ENCODE measurements at regions not wholly inside any gene's neighbourhood (a gene's known extent, or its start where the extent isn't known, plus 50 kb on each side); places are given as distances from the start of the nearest gene placed in this dataset.
"Not testable (repeated sequence)": the region's sequence is repeated elsewhere in the genome, so short reads cannot be mapped to it uniquely, and the experiment has no call there.

DNA sequence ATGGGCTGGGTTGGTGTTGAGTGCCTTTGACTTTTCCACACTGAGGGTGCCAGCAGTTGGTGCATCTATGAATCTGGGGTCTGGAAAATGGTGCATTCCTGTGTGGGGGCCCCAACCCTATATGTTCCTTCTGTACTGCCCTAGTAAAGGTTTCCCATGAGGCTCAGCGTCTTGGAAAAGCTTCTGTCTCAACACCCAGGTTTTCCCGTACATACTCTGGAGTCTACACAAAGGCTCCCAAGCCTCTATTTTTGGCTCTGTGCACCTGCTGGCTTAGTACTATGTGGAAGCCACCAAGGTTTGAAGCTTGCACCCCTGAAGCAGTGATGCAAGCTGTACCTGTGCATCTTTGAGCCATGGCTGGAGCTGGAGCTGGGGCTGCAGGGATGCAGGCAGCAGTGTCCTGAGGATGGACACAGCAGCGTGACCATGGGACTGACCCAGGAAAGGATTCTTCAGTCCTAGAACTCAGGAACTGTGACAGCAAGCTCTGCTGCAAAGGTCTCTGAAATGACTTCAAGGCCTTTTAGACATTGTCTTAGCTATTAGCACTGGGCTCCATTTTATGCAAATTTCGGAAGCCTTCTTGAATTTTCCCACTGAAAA, 282.7 kb downstream of the POTED start:
- not testable (repeated sequence) for DNase-seq (ENCODE audit: insufficient read length, low spot score); FAIRE-seq

DNA sequence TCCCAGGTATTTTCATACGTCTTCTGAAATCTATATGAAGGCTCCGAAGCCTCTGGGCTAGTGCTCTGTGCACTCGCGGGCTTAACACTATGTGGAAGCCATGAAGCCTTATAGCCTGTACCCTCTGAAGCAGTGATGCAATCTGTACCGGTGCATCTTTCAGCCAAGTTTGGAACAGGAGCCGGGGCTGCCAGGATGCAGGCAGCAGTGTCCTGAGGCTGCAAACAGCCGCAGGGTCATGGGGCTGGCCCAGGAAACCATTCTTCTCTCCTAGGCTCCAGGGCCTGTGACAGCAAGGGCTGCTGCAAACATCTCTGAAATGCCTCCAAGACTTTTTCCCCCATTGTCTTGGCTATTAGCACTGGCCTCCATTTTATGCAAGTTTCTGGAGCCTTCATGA, 279.6 kb downstream of the POTED start:
- DNase-seq (ENCODE audit: insufficient read length, low spot score); FAIRE-seq: not testable (repeated sequence)

DNA sequence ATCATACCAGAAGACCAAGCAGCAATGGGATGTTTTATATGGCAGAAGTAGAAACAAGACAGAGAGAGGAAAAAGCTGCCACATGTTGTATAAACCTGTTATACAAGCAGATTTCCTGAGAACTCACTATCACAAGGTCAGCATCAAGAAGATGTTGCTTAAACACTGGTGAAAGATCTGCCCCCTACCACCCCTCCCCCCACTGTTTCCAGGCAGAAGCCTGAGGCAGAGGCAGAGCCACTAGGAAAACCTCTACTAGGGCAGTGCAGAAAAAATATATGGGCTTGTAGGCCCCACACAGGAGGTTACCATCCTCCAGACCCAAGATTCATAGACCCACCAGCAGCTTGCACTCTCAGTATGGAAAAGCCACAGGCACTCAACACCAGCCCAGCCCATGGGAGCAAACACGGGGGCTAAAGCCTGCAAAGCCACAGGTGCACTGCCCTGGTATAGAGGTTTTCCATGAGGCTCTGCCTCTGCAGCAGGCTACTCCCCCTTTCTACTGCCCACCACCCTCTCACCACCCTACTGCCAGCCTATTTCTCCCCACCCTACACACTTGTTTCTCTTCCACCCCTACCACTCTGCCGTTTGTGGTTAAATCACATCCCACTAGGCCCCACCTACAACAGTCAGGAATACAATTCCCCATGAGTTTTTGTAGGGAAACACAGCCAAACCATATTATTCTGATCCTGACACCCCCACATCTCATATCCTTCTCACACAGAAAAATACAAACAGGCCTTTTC, 274.2 kb downstream of the POTED start:
- DNase-seq (ENCODE audit: insufficient read length, low spot score); FAIRE-seq: not testable (repeated sequence)

DNA sequence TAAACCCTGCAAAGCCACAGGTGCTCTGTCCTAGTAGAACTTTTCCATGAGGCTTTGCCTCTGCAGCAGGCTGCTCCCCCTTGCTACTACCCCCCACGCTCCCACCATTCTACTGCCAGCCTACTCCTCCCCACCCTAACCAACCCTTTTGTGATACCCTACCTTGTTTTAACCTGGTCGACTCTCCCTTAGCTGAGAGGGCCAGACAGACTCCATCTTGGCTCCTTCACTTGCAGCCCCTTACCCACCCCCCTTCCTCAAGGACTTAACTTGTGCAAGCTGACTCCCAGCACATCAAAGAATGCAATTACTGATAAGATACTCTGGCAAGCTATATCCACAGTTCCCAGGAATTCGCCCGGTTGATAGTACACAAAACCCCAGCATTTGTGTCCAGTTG, 267.9 kb downstream of the POTED start:
- FAIRE-seq; DNase-seq (ENCODE audit: insufficient read length, low spot score): not testable (repeated sequence)

DNA sequence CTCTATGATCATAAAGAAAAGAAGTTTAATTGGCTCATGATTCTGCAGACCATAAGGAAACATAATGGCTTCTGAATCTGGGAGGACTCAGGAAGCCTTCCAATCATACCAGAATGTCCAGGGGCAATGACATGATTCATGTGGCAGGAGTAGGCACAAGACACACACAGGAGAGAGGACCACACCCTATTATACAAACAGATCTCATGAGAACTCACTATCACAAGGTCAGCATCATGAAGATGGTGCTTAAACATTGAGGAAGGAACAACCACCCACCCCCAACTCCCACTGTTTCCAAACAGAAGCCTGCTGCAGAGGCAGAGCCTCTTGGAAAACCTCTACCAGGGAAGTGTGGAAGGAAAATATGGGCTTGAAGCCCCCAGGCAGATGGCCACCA, 267.4 kb downstream of the POTED start:
- not testable (repeated sequence) for FAIRE-seq

DNA sequence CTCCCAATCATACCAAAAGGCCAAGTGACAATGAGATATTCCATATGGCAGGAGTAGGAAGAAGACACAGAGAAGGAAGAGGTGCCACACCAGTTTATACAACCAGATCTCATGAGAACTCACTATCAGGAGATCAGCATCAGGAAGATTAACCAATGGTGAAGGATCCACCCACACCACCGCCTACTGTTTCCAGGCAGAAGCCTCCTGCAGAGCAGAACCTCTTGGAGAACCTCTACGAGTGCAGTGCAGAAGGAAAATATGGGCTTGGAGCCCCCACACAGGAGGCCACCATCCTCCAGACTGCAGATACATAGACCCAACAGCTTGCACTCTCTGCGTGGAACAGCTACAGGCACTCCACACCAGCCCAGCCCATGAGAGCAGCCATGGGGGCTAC, 264.4 kb downstream of the POTED start:
- FAIRE-seq; DNase-seq (ENCODE audit: insufficient read length, low spot score): not testable (repeated sequence)

More for the DNA sequence above, 267.4 kb downstream of the POTED start:
- not testable (repeated sequence) for DNase-seq (ENCODE audit: insufficient read length, low spot score)

DNA sequence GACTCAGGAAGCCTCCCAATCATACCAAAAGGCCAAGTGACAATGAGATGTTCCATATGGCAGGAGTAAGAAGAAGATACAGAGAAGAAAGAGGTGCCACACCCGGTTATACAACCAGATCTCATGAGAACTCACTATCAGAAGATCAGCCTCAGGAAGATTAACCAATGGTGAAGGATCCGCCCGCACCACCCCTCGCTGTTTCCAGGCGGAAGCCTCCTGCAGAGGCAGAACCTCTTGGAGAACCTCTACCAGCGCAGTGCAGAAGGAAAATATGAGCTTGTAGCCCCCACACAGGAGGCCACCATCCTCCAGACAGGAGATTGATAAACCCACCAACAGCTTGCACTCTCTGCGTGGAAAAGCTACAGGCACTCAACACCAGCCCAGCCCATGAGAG, 245.1 kb downstream of the POTED start:
- no peak for TF ChIP-seq POLR2AphosphoS5 (IDR thresholded peaks at IDR 0.05; ENCODE audit: low read depth, low read length)
- no peak for TF ChIP-seq PAX5 (IDR thresholded peaks at IDR 0.05; ENCODE audit: insufficient read depth, low read length, severe bottlenecking)
- TF ChIP-seq POU2F2 (IDR thresholded peaks at IDR 0.05; ENCODE audit: low read depth, low read length), result no peak
- TF ChIP-seq TAF1 (IDR thresholded peaks at IDR 0.05; ENCODE audit: low read depth, low read length), result no peak
- no peak for TF ChIP-seq SPI1 (IDR thresholded peaks at IDR 0.05; ENCODE audit: low read depth, low read length)
- no peak for TF ChIP-seq POLR2A (IDR thresholded peaks at IDR 0.05; ENCODE audit: low read depth, low read length)
- FAIRE-seq (no peak), DNase-seq (ENCODE audit: insufficient read length, low spot score) (no peak)

DNA sequence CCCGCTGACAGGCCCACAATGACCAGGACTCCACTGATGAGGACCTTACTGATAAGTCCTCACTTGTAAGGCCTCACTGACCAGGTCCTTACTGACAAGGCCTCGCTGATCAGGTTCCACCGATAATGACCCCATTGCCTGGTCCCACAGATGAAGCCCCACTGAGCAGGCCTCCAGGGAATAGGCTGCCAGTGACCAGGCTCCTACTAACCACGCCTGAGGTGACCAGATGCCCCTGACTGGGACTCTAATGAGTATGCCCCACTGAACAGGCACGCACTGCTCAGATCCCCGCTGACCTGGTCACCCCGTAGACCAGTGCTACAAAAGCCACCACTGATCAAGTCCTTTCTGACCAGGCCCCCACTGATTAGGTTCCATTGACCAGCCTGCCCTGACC, 241.2 kb downstream of the POTED start:
- DNase-seq (ENCODE audit: insufficient read length, low spot score); FAIRE-seq: not testable (repeated sequence)

DNA sequence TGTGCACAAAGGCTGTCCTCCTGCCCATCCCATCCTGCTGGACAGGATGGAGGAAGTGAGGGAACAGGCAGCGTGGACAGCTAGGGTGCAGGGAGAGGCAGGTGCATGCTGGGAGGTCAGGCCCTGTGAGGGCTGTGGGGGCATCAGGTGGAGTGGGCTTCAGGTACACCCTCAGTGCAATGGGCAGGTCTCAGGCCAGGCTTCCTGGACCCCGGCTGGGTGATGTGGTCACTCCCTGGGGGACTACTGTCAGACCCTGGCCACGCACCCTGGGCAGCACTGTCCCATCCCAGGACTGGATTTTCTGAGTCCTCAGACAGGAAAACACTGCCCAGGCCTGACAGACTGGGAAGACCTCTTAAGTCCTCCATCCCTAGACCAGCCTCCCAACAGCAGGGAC, 239.9 kb downstream of the POTED start:
- not testable (repeated sequence) for FAIRE-seq; DNase-seq (ENCODE audit: insufficient read length, low spot score)

DNA sequence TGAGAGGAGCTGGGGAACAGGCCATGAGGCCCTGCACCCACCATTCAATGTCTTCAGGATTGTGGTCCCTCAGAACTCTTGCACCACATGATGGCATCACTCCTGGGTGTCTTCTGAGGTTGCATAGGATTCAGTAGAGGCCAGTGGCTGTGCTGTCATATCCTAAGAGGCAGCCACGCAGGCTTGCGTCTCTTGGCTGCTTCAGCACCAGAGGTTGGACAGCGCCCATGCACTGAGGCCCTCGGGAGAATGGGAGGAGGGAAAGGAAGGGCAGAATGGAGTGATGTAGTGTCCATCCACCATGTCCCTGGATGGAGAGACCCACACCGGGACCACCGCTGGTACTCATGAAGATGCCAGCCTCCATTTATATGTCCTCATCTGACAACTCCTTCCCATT, 237.1 kb downstream of the POTED start:
- not testable (repeated sequence) for FAIRE-seq; DNase-seq (ENCODE audit: insufficient read length, low spot score)

DNA sequence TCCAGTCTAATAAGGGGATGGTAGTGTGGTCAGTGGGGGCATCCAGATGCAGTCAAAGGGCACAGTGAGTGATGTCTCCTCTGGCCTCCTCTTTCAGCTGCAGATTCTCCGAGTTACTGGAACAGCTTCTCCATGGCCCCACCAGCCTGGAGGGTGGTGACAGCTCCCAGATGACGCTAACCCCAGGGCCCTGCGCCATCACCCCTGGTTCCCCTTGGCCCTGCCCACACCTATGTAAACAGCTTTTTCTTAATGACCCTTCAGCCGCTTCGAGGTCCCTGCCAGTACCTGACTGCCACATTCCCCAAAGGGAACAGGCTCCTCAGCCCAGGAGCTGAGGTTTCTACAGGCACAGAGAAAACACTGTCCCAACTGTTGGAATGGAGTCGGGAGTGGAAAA, 235.0 kb downstream of the POTED start:
- DNase-seq (ENCODE audit: insufficient read length, low spot score); FAIRE-seq: not testable (repeated sequence)

DNA sequence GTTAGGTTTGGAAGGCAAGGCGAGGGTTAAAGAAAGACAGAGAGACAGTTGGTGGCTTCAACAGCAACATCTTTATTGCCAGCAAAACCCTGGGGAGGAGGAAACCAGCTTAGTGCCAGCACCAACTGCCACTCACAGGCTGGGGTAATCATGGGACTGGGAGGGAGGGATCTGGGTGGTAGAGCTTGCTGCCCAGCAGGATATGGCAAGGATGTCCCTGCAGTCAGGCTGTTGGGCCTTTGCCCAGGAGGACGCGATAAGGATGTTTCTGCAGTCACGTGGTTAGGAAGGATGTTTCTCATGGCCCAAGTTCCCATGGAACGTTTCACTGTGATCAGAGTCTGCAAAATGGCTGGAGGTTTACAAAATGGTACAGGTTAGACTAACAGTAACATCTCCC, 233.5 kb downstream of the POTED start:
- not testable (repeated sequence) for FAIRE-seq

DNA sequence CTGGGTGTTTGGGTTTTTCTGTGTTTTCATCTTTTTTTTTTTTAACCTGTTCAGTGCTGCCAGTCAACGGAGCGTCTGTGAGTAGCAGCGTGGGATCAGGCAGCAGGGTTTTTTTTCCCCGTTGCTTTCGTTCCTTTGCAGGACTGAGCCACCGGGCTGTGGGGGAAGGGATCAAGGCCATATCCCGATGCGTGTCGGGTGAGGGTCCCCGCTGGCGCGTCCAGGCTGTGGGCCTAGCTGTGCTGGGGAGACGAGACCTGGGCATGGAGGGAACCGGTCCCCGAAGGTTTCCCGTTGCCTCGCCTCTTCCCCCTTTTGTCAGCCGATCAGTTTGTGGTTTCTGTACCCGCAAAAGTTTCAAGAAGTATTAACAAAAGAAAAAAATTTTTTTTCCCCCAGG, 218.1 kb downstream of the POTED start:
- not testable (repeated sequence) for DNase-seq (ENCODE audit: insufficient read length, low spot score); FAIRE-seq

More for the DNA sequence above, 233.5 kb downstream of the POTED start:
- DNase-seq (ENCODE audit: insufficient read length, low spot score), result not testable (repeated sequence)

DNA sequence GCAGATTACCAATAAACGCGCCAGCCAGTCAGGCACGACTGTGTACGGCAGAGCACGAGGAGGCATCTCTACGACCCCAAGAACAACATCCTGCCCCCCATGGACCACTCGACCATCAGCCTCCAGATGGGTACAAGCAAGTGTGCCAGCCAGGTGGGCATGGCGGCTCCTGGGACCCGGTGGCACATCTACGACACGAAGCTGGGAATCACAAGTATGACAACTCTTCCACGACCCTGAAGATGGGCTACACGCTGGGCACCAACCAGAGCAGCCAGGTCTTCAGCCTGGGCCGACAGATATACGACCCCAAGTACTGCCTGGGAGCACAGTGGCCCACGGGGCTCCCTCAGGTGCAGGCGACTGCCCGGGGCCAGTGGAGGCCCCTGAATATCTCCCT, 217.6 kb downstream of the POTED start:
- no peak for DNase-seq (ENCODE audit: insufficient read length, low spot score)
- no peak for TF ChIP-seq POLR2AphosphoS5 (IDR thresholded peaks at IDR 0.05; ENCODE audit: low read depth, low read length)
- TF ChIP-seq PAX5 (IDR thresholded peaks at IDR 0.05; ENCODE audit: insufficient read depth, low read length, severe bottlenecking), result no peak
- TF ChIP-seq SPI1 (IDR thresholded peaks at IDR 0.05; ENCODE audit: low read depth, low read length), result no peak
- TF ChIP-seq POLR2A (IDR thresholded peaks at IDR 0.05; ENCODE audit: low read depth, low read length), result no peak
- no peak for TF ChIP-seq POU2F2 (IDR thresholded peaks at IDR 0.05; ENCODE audit: low read depth, low read length)
- TF ChIP-seq TAF1 (IDR thresholded peaks at IDR 0.05; ENCODE audit: low read depth, low read length), result no peak
- FAIRE-seq, result no peak

DNA sequence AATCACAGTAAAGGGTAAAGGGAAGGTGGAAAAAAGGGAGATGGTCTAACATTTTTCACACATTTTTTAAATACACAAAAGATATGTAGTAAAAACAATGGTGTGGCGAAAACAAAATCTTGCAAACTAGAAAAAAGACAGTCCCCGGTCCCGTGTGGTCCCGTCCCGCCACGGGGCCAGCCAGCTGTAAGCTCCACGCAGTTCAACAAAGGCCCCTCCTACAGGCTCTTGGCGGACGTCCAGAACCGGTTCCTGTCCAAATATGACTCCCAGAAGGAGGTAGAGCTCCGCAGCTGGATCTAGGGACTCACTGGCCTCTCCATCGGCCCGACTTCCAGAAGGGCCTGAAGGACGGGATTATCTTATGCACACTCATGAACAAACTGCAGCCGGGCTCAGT, 216.9 kb downstream of the POTED start:
- not testable (repeated sequence) for DNase-seq (ENCODE audit: insufficient read length, low spot score); FAIRE-seq

DNA sequence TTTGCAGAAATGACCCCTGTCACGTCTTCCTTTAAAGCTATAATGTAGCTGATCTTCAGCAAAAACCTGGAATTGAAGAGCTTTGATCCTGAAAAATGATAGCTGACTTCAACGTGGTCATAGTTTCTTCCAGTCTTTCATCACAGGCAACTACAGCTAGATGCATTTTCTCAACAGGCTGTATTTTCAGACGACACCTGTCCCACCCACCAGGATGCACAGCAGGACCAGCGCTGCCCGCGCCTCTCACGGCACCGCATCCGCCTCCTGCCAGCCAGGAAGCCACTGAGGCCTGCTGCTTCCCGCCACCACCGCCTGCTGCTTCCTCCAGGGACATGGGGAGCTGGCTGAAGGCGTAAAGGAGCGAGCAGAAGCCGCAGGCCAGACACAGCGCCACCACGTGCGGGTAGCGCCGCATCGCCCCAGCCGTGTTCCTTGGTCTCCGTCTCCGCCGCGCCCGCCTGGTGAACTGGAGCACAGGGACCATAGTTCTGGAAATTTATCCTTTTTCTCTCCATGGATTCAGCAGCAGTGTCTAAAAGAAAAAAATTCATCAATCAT, 215.7 kb downstream of the POTED start:
- not testable (repeated sequence) for FAIRE-seq; DNase-seq (ENCODE audit: insufficient read length, low spot score)

DNA sequence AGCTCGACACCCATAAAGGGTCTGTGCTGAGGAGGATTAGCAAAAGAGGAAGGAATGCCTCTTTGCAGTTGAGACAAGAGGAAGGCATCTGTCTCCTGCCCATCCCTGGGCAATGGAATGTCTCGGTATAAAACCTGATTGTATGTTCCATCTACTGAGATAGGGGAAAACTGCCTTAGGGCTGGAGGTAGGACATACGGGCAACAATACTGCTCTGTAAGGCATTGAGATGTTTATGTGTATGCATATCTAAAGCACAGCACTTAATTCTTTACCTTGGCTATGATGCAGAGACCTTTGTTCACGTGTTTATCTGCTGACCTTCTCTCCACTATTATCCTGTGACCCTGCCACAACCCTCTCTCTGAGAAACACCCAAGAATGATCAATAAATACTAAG, 210.7 kb downstream of the POTED start:
- not testable (repeated sequence) for FAIRE-seq; DNase-seq (ENCODE audit: insufficient read length, low spot score)

DNA sequence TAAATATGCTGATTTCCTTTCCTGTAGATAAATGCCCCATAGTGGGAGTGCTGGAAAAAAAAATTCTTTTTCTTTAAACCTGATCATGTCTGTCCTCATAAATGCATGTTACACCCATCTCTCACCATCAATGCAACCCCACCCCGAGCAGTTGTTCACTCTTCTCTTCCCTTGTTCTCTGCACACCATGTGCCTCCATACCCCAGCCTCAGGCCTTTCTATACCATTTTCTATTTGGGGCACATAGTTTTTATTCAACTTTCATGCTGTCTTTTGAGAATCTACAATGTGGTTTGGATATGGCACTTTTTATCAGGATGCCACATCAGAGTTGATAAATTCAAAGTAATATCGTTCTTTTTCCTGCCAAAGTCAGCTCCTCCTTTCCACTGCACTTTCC, 202.6 kb downstream of the POTED start:
- not testable (repeated sequence) for DNase-seq (ENCODE audit: insufficient read length, low spot score); FAIRE-seq
